WTC11 (cell line): ENCODE measurements at regions not wholly inside any gene's neighbourhood (a gene's known extent, or its start where the extent isn't known, plus 50 kb on each side); places are given as distances from the start of the nearest gene placed in this dataset.
A peak's percentile ranks its signal among the peaks of the same experiment; 100 is the strongest.
"Not testable (repeated sequence)": the region's sequence is repeated elsewhere in the genome, so short reads cannot be mapped to it uniquely, and the experiment has no call there.

ENCODE experiments used
- ATAC-seq: fragments of 200-7000 bp; cut with Tn5 transposase; 2 replicates; pipeline ENCODE4 v1.10.0; 2021; ENCODE audit warnings: mild to moderate bottlenecking, moderate library complexity
- CTCF ChIA-PET: fragments of 300-600 bp; sonication (Branson Sonifier 250); formaldehyde crosslinking; loops from one replicate; lab custom pipeline; 2021; ENCODE audit warnings: antibody characterized with exemption; lab: Charles Lee
- POLR2A ChIA-PET: fragments of 350-600 bp; sonication (Branson Sonifier 250); formaldehyde crosslinking; loops from one replicate; lab custom pipeline; 2021; ENCODE audit warnings: antibody characterized with exemption; lab: Charles Lee
- DNase-seq: peaks from one replicate; pipeline ENCODE4 v3.0.0; 2021; ENCODE audit warnings: low spot score
- H3K27ac Mint-ChIP-seq: 2 replicates; pipeline ENCODE4 v1.8.0; 2021; ENCODE audit warnings: mixed read lengths
- H3K27me3 Mint-ChIP-seq: 2 replicates; pipeline ENCODE4 v1.8.0; 2021; ENCODE audit warnings: low read depth, mild to moderate bottlenecking, moderate library complexity, mixed read lengths
- H3K36me3 Mint-ChIP-seq: 2 replicates; pipeline ENCODE4 v1.8.0; 2021; ENCODE audit warnings: mixed read lengths
- H3K4me1 Mint-ChIP-seq: 2 replicates; pipeline ENCODE4 v1.8.0; 2022; ENCODE audit warnings: mixed read lengths
- H3K4me3 Mint-ChIP-seq: 2 replicates; pipeline ENCODE4 v1.8.0; 2021; ENCODE audit warnings: mild to moderate bottlenecking, moderate library complexity, mixed read lengths
- H3K9me3 Mint-ChIP-seq: 2 replicates; pipeline ENCODE4 v1.8.0; 2021; ENCODE audit warnings: mixed read lengths
- ATF3 ChIP-seq: sonication (generic); formaldehyde crosslinking; conservative IDR thresholded peaks from 2 replicates; pipeline ENCODE4 v1.8.1; 2022; ENCODE audit warnings: mild to moderate bottlenecking, missing genetic modification reagents
- ETV6 ChIP-seq: sonication (generic); formaldehyde crosslinking; IDR thresholded peaks from 2 replicates; pipeline ENCODE4 v1.8.1; 2022; ENCODE audit warnings: mild to moderate bottlenecking, missing genetic modification reagents
- HMGA2 ChIP-seq: fragments of 250-450 bp; sonication (Bioruptor Pico); IDR thresholded peaks from 2 replicates; pipeline ENCODE4 v1.4.0; 2021; ENCODE audit warnings: mild to moderate bottlenecking, moderate library complexity
- HMGXB4 ChIP-seq: sonication (generic); formaldehyde crosslinking; IDR thresholded peaks from 2 replicates; pipeline ENCODE4 v1.8.1; 2023; ENCODE audit warnings: mild to moderate bottlenecking, moderate library complexity, missing genetic modification reagents
- JUN ChIP-seq: sonication (generic); formaldehyde crosslinking; IDR thresholded peaks from 2 replicates; pipeline ENCODE4 v1.8.0; 2023; ENCODE audit warnings: mild to moderate bottlenecking, missing genetic modification reagents
- NFATC4 ChIP-seq: fragments of 250-450 bp; sonication (Bioruptor Pico); IDR thresholded peaks from 2 replicates; pipeline ENCODE4 v1.9.0; 2021; ENCODE audit warnings: mild to moderate bottlenecking
- NR2C2 ChIP-seq: sonication (generic); formaldehyde crosslinking; IDR thresholded peaks from 2 replicates; pipeline ENCODE4 v1.8.0; 2022; ENCODE audit warnings: mild to moderate bottlenecking, missing genetic modification reagents
- ZNF232 ChIP-seq: sonication (generic); formaldehyde crosslinking; IDR thresholded peaks from 2 replicates; pipeline ENCODE4 v1.8.0; 2022; ENCODE audit warnings: mild to moderate bottlenecking, missing genetic modification reagents

- not testable (repeated sequence) for H3K4me1 Mint-ChIP-seq, ATAC-seq
These were observed 1265.9 kb upstream of the PCDH10 start for GRCh38 chr4:131883181-131883580.

GRCh38 chr4:131925662-131926061, 1223.4 kb upstream of the PCDH10 start:
- H3K27ac Mint-ChIP-seq, CTCF ChIA-PET, H3K27me3 Mint-ChIP-seq, H3K4me3 Mint-ChIP-seq, H3K9me3 Mint-ChIP-seq, ATAC-seq, DNase-seq, H3K36me3 Mint-ChIP-seq, POLR2A ChIA-PET: not testable (repeated sequence)
- H3K4me1 Mint-ChIP-seq: peaks cover 10% of the 10 kb centered on the region
- TF ChIP-seq HMGA2: peak; percentile 99

More at GRCh38 chr4:131883181-131883580, 1265.9 kb upstream of the PCDH10 start:
- DNase-seq, POLR2A ChIA-PET, H3K27ac Mint-ChIP-seq, H3K9me3 Mint-ChIP-seq, H3K36me3 Mint-ChIP-seq, H3K4me3 Mint-ChIP-seq, H3K27me3 Mint-ChIP-seq, CTCF ChIA-PET: not testable (repeated sequence)

- ATAC-seq, DNase-seq, CTCF ChIA-PET, H3K4me1 Mint-ChIP-seq, H3K9me3 Mint-ChIP-seq, H3K27ac Mint-ChIP-seq, H3K36me3 Mint-ChIP-seq, POLR2A ChIA-PET, H3K4me3 Mint-ChIP-seq, H3K27me3 Mint-ChIP-seq: not testable (repeated sequence)
These were observed 1181.4 kb upstream of the PCDH10 start for GRCh38 chr4:131967646-131968045.

- DNase-seq (no peak), ATAC-seq (no peak)
- no peak overlapping the region for H3K4me3 Mint-ChIP-seq
- no peak overlapping the region for H3K27ac Mint-ChIP-seq
- ChIA-PET POLR2A (no interaction called here), CTCF (no interaction called here)
- peaks cover 35% of the 10 kb centered on the region for H3K36me3 Mint-ChIP-seq
- H3K9me3 Mint-ChIP-seq: peaks cover 31% of the 10 kb centered on the region
- H3K4me1 Mint-ChIP-seq: no peaks in the 10 kb centered on the region
- TF ChIP-seq ETV6 (CRISPR knock-in tag) (no peak), NFATC4 (CRISPR knock-in tag) (no peak), HMGXB4 (no peak), ZNF232 (no peak), NR2C2 (CRISPR knock-in tag) (no peak), ATF3 (CRISPR knock-in tag) (no peak), JUN (CRISPR knock-in tag) (no peak)
- H3K27me3 Mint-ChIP-seq: no peaks in the 10 kb centered on the region
These were observed 1174.4 kb upstream of the PCDH10 start for GRCh38 chr4:131974730-131975129.

GRCh38 chr4:131975276-131976132, 1173.6 kb upstream of the PCDH10 start:
- H3K9me3 Mint-ChIP-seq: peaks cover 32% of the 10 kb centered on the region
- ATAC-seq, CTCF ChIA-PET, H3K27ac Mint-ChIP-seq, H3K27me3 Mint-ChIP-seq, H3K4me3 Mint-ChIP-seq, POLR2A ChIA-PET, DNase-seq, H3K4me1 Mint-ChIP-seq: not testable (repeated sequence)
- H3K36me3 Mint-ChIP-seq: peaks cover 36% of the 10 kb centered on the region

GRCh38 chr4:131976133-131977002, 1172.7 kb upstream of the PCDH10 start:
- POLR2A ChIA-PET, H3K27ac Mint-ChIP-seq, DNase-seq, H3K4me3 Mint-ChIP-seq, H3K4me1 Mint-ChIP-seq, CTCF ChIA-PET, H3K27me3 Mint-ChIP-seq, ATAC-seq: not testable (repeated sequence)
- H3K9me3 Mint-ChIP-seq: peaks cover 38% of the 10 kb centered on the region
- peaks cover 43% of the 10 kb centered on the region for H3K36me3 Mint-ChIP-seq
